Activated CD8-positive, alpha-beta memory T cell treated with anti-CD3 and anti-CD28 coated beads for 1 hour (primary cell): ENCODE measurements at regions not wholly inside any gene's neighbourhood (a gene's known extent, or its start where the extent isn't known, plus 50 kb on each side); places are given as distances from the start of the nearest gene placed in this dataset.

ENCODE experiments used
- DNase-seq, 2 donors: peaks; one replicate each; pipeline ENCODE4 v3.0.0-alpha.2; 2020; ENCODE audit warnings: low read depth in 1 of 2; ENCODE audit errors: extremely low read depth in 1 of 2

GRCh38 chr2:173855661-173856060 lies 109.5 kb downstream of the SP3 start:
- DNase-seq = no peak
